ENCODE measurements at regions not wholly inside any gene's neighbourhood (a gene's known extent, or its start where the extent isn't known, plus 50 kb on each side); places are given as distances from the start of the nearest gene placed in this dataset.

GRCh38 chr10:122765412-122765811 lies 65.8 kb upstream of the C10orf120 start:
- CTCF ChIA-PET, result interaction anchor here (1.3 kb wide), 1 partner anchor 8 kb away, joined by 3 read pairs; no protein-coding TSS in a partner anchor
- POLR2A ChIA-PET, result no interaction called here
- TF ChIP-seq CTCF (IDR thresholded peaks at IDR 0.05; ENCODE audit: control extremely low read depth, extremely low read depth, low read depth, missing control alignments), result no peak
- no peak for DNase-seq (ENCODE audit: extremely low spot score)

GRCh38 chr10:122756656-122757055 lies 57.0 kb upstream of the C10orf120 start:
- ChIA-PET POLR2A (no interaction called here), CTCF (no interaction called here)
- DNase-seq (ENCODE audit: extremely low spot score), result no peak
- no peak for TF ChIP-seq CTCF (IDR thresholded peaks at IDR 0.05; ENCODE audit: control extremely low read depth, extremely low read depth, low read depth, missing control alignments)

GRCh38 chr10:122754491-122755235 lies 55.0 kb upstream of the C10orf120 start:
- no peak for TF ChIP-seq CTCF (IDR thresholded peaks at IDR 0.05; ENCODE audit: control extremely low read depth, extremely low read depth, low read depth, missing control alignments)
- POLR2A ChIA-PET, result no interaction called here
- no peak for DNase-seq (ENCODE audit: extremely low spot score)
- CTCF ChIA-PET, result no interaction called here

GRCh38 chr10:122749886-122750285 lies 50.2 kb upstream of the C10orf120 start:
- ChIA-PET CTCF (no interaction called here), POLR2A (no interaction called here)
- TF ChIP-seq CTCF (IDR thresholded peaks at IDR 0.05; ENCODE audit: control extremely low read depth, extremely low read depth, low read depth, missing control alignments), result no peak
- DNase-seq (ENCODE audit: extremely low spot score), result no peak
